ENCODE measurements at regions not wholly inside any gene's neighbourhood (a gene's known extent, or its start where the extent isn't known, plus 50 kb on each side); places are given as distances from the start of the nearest gene placed in this dataset.

GRCh38 chr10:123597676-123598075, 68.5 kb upstream of the GPR26 start:
- intact Hi-C loops (cut with DNase I; ENCODE audit: low total_unique reads) = no loop called here
- H3K36me3 ChIP-seq = peaks cover 0 to 3% (median 0%) of the 10 kb centered on the region in 3 donors
- H3K4me3 ChIP-seq = no peak overlapping the region
- peaks cover 0 to 14% (median 14%) of the 10 kb centered on the region in 3 donors for H3K9me3 ChIP-seq
- DNase-seq = no peak
- H3K4me1 ChIP-seq = no peaks in the 10 kb centered on the region
- H3K27me3 ChIP-seq = no peaks in the 10 kb centered on the region
- TF ChIP-seq, protein P1, sequence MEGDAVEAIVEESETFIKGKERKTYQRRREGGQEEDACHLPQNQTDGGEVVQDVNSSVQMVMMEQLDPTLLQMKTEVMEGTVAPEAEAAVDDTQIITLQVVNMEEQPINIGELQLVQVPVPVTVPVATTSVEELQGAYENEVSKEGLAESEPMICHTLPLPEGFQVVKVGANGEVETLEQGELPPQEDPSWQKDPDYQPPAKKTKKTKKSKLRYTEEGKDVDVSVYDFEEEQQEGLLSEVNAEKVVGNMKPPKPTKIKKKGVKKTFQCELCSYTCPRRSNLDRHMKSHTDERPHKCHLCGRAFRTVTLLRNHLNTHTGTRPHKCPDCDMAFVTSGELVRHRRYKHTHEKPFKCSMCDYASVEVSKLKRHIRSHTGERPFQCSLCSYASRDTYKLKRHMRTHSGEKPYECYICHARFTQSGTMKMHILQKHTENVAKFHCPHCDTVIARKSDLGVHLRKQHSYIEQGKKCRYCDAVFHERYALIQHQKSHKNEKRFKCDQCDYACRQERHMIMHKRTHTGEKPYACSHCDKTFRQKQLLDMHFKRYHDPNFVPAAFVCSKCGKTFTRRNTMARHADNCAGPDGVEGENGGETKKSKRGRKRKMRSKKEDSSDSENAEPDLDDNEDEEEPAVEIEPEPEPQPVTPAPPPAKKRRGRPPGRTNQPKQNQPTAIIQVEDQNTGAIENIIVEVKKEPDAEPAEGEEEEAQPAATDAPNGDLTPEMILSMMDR (IDR thresholded peaks at IDR 0.05) = no peak
- no peak overlapping the region for H3K27ac ChIP-seq

DNA sequence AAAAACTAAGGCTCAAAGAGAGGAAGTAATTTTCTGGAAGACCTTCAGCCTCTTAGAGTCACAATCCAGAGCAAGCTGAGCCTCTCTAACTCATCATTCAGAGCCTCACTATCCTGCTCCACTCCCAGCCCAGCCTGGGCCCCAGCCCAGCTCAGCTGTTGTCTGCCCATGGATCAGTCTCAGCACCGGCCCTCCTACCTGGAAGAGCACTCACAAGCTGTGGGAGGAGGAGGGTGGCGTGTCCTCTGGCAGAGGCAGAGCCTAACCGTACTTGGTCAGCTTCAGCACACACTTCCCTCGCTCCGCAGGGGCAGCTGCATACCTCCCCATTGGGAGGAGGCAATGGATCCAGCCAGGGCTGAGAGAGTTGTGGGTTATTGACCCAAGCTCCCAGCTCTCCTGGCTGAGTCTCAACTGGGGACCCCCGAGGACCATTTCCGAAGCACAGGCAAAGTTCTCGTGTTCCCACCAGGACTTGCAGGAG, 66.7 kb upstream of the GPR26 start:
- H3K4me1 ChIP-seq = no peaks in the 10 kb centered on the region
- H3K9me3 ChIP-seq = peaks cover 0 to 14% (median 14%) of the 10 kb centered on the region in 3 donors
- no peaks in the 10 kb centered on the region for H3K36me3 ChIP-seq
- no peak overlapping the region for H3K4me3 ChIP-seq
- TF ChIP-seq, protein P1 (IDR thresholded peaks at IDR 0.05) = no peak
- peaks cover 0 to 12% of the 10 kb centered on the region in 2 donors for H3K27me3 ChIP-seq
- intact Hi-C loops (cut with DNase I; ENCODE audit: low total_unique reads) = no loop called here
- H3K27ac ChIP-seq = no peak overlapping the region
- DNase-seq = no peak

DNA sequence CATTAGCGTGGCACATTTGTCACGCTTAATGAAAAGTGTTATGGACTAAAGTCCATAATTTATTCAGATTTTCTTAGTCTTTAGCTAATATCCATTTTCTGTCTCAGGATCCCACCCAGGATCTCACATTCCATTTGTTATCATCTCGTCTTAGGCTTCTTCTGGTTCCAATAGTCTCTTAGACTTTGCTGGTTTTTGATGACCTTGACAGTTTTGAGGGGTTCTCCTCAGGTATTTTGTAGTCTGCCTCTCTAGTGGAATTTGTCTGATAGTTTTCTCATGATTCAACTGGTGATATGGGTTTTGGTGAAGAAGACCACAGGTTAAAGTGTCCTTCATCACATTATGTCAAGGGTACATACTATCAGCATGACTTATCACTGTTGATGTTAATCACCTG, 66.0 kb upstream of the GPR26 start:
- Histone ChIP-seq H3K27ac (no peak overlapping the region), H3K9me3 (peaks cover 0 to 14% (median 14%) of the 10 kb centered on the region in 3 donors), H3K27me3 (peaks cover 0 to 13% of the 10 kb centered on the region in 2 donors), H3K36me3 (no peaks in the 10 kb centered on the region), H3K4me3 (no peak overlapping the region), H3K4me1 (no peaks in the 10 kb centered on the region)
- no peak for DNase-seq
- TF ChIP-seq, protein P1 (IDR thresholded peaks at IDR 0.05) = no peak
- intact Hi-C loops (cut with DNase I; ENCODE audit: low total_unique reads) = no loop called here

DNA sequence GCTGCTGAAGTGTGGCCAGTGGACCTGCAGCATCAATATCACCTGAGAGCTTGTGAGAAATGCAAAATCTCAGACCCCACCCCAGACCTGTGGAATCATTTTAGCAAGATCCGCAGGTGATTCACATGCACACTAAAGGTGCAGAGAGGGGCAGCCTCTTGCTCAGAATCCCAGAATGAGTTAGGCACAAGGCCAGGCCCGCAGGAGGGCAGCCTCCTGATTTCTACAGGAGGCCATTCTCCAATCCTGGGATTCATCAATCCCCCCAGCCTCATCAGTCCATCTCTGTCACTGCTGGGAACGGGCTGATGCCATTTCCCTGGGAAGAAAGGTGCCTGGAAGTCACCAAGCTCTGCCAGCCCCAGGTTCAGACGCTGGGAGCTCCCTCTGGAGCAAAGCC, 63.0 kb upstream of the GPR26 start:
- Histone ChIP-seq H3K4me3 (no peak overlapping the region), H3K27ac (no peak overlapping the region), H3K4me1 (no peaks in the 10 kb centered on the region), H3K27me3 (peaks cover 0 to 25% of the 10 kb centered on the region in 2 donors), H3K36me3 (no peaks in the 10 kb centered on the region), H3K9me3 (peaks cover 0 to 14% (median 14%) of the 10 kb centered on the region in 3 donors)
- intact Hi-C loops (cut with DNase I; ENCODE audit: low total_unique reads) = no loop called here
- TF ChIP-seq, protein P1 (IDR thresholded peaks at IDR 0.05) = no peak
- DNase-seq = no peak

DNA sequence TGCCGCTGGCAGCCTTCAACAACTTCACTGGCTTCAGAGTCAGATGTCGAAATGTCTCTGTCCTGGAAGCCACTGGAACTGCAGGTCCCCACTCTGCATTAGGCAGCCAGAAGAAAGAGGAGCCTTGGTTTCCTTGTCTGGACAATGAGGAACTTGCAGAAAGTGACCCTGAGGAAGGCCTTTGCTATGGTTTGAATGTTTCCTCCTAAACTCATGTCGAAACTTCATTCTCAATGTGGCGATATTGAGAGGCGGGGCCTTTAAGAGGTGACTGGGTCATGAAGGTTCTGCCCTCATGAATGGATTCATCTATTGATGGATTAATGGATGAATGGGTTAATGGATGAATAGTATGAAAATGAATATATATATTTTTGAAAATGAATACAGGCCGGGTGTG, 61.6 kb upstream of the GPR26 start:
- Histone ChIP-seq H3K9me3 (peaks cover 0 to 14% (median 14%) of the 10 kb centered on the region in 3 donors), H3K4me1 (no peaks in the 10 kb centered on the region), H3K27me3 (peaks cover 0 to 29% of the 10 kb centered on the region in 2 donors), H3K27ac (no peak overlapping the region), H3K4me3 (no peak overlapping the region), H3K36me3 (no peaks in the 10 kb centered on the region)
- intact Hi-C loops (cut with DNase I; ENCODE audit: low total_unique reads) = no loop called here
- TF ChIP-seq, protein P1 (IDR thresholded peaks at IDR 0.05) = no peak
- DNase-seq = no peak

DNA sequence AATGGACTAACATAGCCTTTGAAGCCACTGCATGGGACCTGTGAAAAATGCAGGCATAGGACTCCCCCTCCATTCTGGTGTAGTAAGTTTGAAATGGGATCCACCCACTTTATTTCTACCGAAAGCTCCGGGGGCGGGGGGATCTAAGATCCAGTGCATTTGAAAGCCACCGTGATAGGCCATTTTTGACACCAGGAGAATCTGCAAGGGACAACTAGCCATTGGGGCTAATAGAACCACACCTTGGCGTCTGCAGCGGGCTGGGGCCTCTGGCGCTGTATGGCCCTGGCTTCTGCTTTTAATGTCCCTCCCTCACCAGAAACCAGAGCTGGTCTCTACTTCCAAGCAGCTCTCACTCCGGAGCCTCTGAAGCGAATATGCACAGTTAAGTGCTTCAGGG, 60.1 kb upstream of the GPR26 start:
- no peak for DNase-seq
- TF ChIP-seq, protein P1 (IDR thresholded peaks at IDR 0.05) = no peak
- intact Hi-C loops (cut with DNase I; ENCODE audit: low total_unique reads) = no loop called here

More for the DNA sequence above, 60.1 kb upstream of the GPR26 start:
- Histone ChIP-seq H3K27me3 (peaks cover 0 to 29% of the 10 kb centered on the region in 2 donors), H3K4me1 (no peaks in the 10 kb centered on the region), H3K27ac (no peak overlapping the region), H3K9me3 (peaks cover 0 to 14% (median 14%) of the 10 kb centered on the region in 3 donors), H3K4me3 (no peak overlapping the region), H3K36me3 (no peaks in the 10 kb centered on the region)

Measured in tibial artery (tissue), 4 donors.